ENCODE measurements at regions not wholly inside any gene's neighbourhood (a gene's known extent, or its start where the extent isn't known, plus 50 kb on each side); places are given as distances from the start of the nearest gene placed in this dataset.

DNA sequence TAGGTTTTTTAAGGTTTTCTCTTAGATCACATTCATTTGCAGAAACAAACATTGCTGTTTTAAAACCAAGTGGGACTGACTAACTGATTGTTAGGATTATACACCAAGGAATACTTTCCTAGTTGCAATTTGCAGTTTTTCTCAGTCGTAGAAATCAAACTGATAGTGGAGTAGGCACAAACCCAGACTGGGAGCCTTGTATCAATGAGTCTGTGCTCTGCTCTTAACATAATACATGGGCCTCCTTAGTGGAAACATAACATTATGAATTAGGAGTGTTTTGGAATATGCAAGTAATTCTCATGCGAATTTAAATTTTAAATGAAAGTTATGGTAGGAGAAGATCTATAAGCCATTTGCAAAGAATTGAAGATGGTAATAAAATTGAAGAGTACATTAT lies 223.5 kb downstream of the CLCN4 start:
- POLR2A ChIA-PET, result no interaction called here
- CTCF ChIA-PET (ENCODE audit: unreplicated experiment), result no interaction called here
- TF ChIP-seq, protein P1, sequence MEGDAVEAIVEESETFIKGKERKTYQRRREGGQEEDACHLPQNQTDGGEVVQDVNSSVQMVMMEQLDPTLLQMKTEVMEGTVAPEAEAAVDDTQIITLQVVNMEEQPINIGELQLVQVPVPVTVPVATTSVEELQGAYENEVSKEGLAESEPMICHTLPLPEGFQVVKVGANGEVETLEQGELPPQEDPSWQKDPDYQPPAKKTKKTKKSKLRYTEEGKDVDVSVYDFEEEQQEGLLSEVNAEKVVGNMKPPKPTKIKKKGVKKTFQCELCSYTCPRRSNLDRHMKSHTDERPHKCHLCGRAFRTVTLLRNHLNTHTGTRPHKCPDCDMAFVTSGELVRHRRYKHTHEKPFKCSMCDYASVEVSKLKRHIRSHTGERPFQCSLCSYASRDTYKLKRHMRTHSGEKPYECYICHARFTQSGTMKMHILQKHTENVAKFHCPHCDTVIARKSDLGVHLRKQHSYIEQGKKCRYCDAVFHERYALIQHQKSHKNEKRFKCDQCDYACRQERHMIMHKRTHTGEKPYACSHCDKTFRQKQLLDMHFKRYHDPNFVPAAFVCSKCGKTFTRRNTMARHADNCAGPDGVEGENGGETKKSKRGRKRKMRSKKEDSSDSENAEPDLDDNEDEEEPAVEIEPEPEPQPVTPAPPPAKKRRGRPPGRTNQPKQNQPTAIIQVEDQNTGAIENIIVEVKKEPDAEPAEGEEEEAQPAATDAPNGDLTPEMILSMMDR (conservative IDR thresholded peaks at IDR 0.05; ENCODE audit: low read length), result no peak
- TF ChIP-seq EZH2phosphoT487 (IDR thresholded peaks at IDR 0.05; ENCODE audit: borderline replicate concordance, low read depth, low read length), result no peak
- no peaks in the 10 kb centered on the region for H3K9me2 ChIP-seq (ENCODE audit: insufficient read depth, low read length)
- H3K36me3 ChIP-seq (ENCODE audit: insufficient read depth, low read length), result no peaks in the 10 kb centered on the region
- H3K79me2 ChIP-seq (ENCODE audit: insufficient read depth, low read depth, low read length), result no peaks in the 10 kb centered on the region
- intact Hi-C loops (cut with micrococcal nuclease; ENCODE audit: unreplicated experiment), result no loop called here
- BruUV-seq (replicated peaks), result no TSS peak
- no peak overlapping the region for H3K4me3 ChIP-seq (ENCODE audit: low read depth, low read length, poor library complexity, severe bottlenecking)
- H3K4me1 ChIP-seq (ENCODE audit: insufficient read depth, low read length, poor library complexity, severe bottlenecking), result no peaks in the 10 kb centered on the region
- H3K27ac ChIP-seq (ENCODE audit: low read depth, low read length, poor library complexity, severe bottlenecking), result no peak overlapping the region
- H3K9me3 ChIP-seq (ENCODE audit: low read length), result no peaks in the 10 kb centered on the region
- H3K4me2 ChIP-seq (ENCODE audit: low read length), result no peak overlapping the region
- H4K20me1 ChIP-seq (ENCODE audit: insufficient read depth, low read length), result no peaks in the 10 kb centered on the region
- no peak for DNase-seq (ENCODE audit: low spot score)
- H2AFZ ChIP-seq (ENCODE audit: low read length), result no peak overlapping the region

DNA sequence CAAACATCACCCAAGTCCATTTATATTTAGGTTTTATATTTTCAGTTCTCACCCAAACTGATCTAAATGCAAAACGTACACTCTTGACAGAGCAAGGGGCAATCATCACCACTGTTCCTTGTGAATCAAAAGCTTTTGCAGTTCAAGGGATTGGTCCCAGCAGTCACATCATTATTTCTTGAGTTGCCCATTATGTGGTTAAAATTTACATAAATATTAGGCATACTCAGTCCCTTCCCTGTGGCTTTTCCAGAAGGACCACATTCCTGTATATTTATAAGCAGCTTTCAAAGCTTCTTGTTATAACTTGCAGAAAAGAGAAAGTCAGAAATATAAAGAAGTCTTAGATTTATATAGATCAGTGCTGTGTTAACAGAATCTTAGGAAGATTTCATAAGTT lies 224.4 kb downstream of the CLCN4 start:
- H3K79me2 ChIP-seq (ENCODE audit: insufficient read depth, low read depth, low read length), result no peaks in the 10 kb centered on the region
- H3K9me2 ChIP-seq (ENCODE audit: insufficient read depth, low read length), result no peaks in the 10 kb centered on the region
- ChIA-PET POLR2A (no interaction called here), CTCF (ENCODE audit: unreplicated experiment) (no interaction called here)
- no peaks in the 10 kb centered on the region for H3K9me3 ChIP-seq (ENCODE audit: low read length)
- no peak overlapping the region for H3K4me2 ChIP-seq (ENCODE audit: low read length)
- H3K27ac ChIP-seq (ENCODE audit: low read depth, low read length, poor library complexity, severe bottlenecking), result no peak overlapping the region
- no peak for DNase-seq (ENCODE audit: low spot score)
- no peak overlapping the region for H3K4me3 ChIP-seq (ENCODE audit: low read depth, low read length, poor library complexity, severe bottlenecking)
- TF ChIP-seq, protein P1 (conservative IDR thresholded peaks at IDR 0.05; ENCODE audit: low read length), result no peak
- no peak for TF ChIP-seq EZH2phosphoT487 (IDR thresholded peaks at IDR 0.05; ENCODE audit: borderline replicate concordance, low read depth, low read length)
- H4K20me1 ChIP-seq (ENCODE audit: insufficient read depth, low read length), result no peaks in the 10 kb centered on the region
- BruUV-seq (replicated peaks), result no TSS peak
- intact Hi-C loops (cut with micrococcal nuclease; ENCODE audit: unreplicated experiment), result no loop called here
- no peaks in the 10 kb centered on the region for H3K36me3 ChIP-seq (ENCODE audit: insufficient read depth, low read length)
- no peak overlapping the region for H2AFZ ChIP-seq (ENCODE audit: low read length)
- no peaks in the 10 kb centered on the region for H3K4me1 ChIP-seq (ENCODE audit: insufficient read depth, low read length, poor library complexity, severe bottlenecking)

DNA sequence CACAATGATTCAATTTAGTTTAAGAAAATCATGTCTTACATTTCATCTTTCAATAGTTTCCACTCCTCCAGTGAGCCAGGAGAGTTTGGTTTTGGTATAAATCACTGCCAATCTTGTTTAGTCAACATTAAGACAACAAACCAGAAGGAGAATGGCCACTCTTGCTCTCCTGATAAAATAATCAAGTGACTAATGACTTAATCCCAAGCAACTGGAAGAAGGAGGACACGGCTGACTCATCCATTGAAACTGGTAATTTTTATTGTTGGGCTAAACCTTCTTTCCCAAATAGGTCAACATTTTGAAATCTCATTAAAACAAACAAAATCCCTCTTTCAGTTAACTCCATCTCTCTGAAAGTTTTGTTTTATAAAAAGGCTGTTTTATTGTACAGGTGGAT lies 230.2 kb downstream of the CLCN4 start:
- H3K36me3 ChIP-seq (ENCODE audit: insufficient read depth, low read length), result no peaks in the 10 kb centered on the region
- H3K4me1 ChIP-seq (ENCODE audit: insufficient read depth, low read length, poor library complexity, severe bottlenecking), result no peaks in the 10 kb centered on the region
- no peak overlapping the region for H3K4me3 ChIP-seq (ENCODE audit: low read depth, low read length, poor library complexity, severe bottlenecking)
- BruUV-seq (replicated peaks), result no TSS peak
- H2AFZ ChIP-seq (ENCODE audit: low read length), result no peak overlapping the region
- H3K27ac ChIP-seq (ENCODE audit: low read depth, low read length, poor library complexity, severe bottlenecking), result no peak overlapping the region
- ChIA-PET POLR2A (no interaction called here), CTCF (ENCODE audit: unreplicated experiment) (no interaction called here)
- no peak overlapping the region for H3K4me2 ChIP-seq (ENCODE audit: low read length)
- H3K9me2 ChIP-seq (ENCODE audit: insufficient read depth, low read length), result no peaks in the 10 kb centered on the region
- intact Hi-C loops (cut with micrococcal nuclease; ENCODE audit: unreplicated experiment), result no loop called here
- H4K20me1 ChIP-seq (ENCODE audit: insufficient read depth, low read length), result no peaks in the 10 kb centered on the region
- H3K79me2 ChIP-seq (ENCODE audit: insufficient read depth, low read depth, low read length), result no peaks in the 10 kb centered on the region
- no peak for DNase-seq (ENCODE audit: low spot score)
- H3K9me3 ChIP-seq (ENCODE audit: low read length), result no peaks in the 10 kb centered on the region
- TF ChIP-seq EZH2phosphoT487 (IDR thresholded peaks at IDR 0.05; ENCODE audit: borderline replicate concordance, low read depth, low read length), result no peak
- TF ChIP-seq, protein P1 (conservative IDR thresholded peaks at IDR 0.05; ENCODE audit: low read length), result no peak
